Stimulated activated CD4-positive, alpha-beta T cell treated with anti-CD3 and anti-CD28 coated beads, Interleukin-1b, Interleukin-23, amount 100 ng/mL, for 1 hour (primary cell): ENCODE measurements at regions not wholly inside any gene's neighbourhood (a gene's known extent, or its start where the extent isn't known, plus 50 kb on each side); places are given as distances from the start of the nearest gene placed in this dataset.
"Not testable (repeated sequence)": the region's sequence is repeated elsewhere in the genome, so short reads cannot be mapped to it uniquely, and the experiment has no call there.

Experiments used
- DNase-seq, 2 donors: peaks; one replicate each; pipeline ENCODE4 v3.0.0-alpha.2; 2020; ENCODE audit warnings: low read depth in 2 of 2

GRCh38 chr16:29274055-29275035 lies 132.2 kb downstream of the NPIPB11 start:
- not testable (repeated sequence) for DNase-seq

DNA sequence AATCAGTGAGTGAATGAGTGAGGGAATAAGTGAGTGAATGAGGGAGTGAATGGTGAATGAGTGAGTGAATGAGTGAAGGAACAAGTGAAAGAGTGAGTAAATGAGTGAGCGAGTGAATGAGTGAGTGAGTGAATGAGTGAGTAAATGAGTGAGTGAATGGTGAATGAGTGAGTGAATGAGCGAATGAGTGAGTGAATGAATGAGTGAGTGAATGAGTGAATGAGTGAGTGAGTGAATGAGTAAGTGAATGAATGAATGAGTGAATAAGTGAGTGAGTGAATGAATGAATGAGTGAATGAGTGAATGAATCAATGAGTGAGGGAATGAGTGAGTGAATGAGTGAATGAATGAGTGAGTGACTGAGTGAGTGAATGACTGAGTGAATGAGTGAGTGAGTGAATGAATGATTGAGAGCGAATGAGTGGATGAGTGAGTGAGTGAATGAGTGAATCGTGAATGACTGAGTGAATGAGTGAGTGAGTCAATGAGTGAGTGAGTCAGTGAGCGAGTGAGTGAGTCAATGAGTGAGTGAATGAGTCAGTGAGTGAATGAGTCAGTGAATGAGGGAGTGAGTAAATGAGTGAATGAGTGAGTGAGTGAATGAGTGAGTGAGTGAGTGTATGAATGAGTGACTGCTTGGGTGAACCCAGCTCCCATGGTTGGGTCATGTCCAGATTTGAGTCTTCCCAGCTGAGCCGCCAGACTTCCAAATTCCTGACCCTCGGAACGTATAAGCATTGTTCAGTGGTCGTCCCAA lies 133.0 kb downstream of the NPIPB11 start:
- DNase-seq, result not testable (repeated sequence)

DNA sequence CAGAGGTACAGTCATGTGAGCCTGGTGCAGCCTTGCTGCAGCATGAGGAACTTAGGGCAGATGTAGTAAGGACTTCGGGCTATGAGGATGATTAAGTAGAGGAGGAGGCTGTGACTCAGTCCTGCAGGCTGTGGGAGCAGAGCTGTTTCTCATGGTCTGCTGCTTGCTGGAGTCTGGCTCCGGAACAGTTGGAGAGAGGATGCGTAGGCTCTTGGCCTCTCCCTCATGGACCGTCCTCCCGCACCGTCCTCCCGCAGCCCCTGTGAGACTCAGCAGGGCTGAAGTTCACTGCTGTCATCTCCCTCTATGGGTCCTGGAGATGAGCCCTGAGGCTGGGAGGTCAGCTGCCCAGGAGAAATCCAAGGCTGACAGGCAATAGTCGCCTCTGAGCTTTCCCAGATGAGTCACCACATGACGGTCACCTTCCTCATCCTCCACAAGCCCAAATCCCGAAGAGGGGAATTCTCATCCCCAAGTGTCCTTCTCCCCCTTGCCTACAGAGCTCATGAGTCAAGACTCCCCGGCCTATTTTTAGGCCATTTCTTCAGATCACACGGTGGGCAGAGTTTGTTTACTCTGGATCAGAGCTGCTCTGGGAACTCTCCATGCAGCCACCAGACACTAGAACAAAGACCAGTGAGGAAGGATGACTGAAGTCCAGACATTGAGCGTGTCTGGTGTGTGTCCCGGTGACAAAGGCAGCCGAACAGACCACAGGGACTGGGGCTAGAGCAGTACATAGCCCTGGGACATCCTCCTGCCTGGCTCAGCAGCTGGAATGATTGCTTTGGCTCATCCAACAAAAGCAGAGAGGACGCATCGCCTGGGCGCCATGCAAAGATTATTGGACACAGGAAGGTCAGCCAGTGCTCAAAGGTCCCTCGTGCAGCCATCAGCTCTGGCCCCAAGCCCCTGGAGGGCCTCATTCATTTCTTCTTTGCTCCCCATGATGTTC lies 134.5 kb downstream of the NPIPB11 start:
- DNase-seq, result not testable (repeated sequence)

- DNase-seq, result not testable (repeated sequence)
Measured at GRCh38 chr16:29270923-29271322, 135.6 kb downstream of the NPIPB11 start.

GRCh38 chr16:29270033-29270432 lies 136.5 kb downstream of the NPIPB11 start:
- not testable (repeated sequence) for DNase-seq

- not testable (repeated sequence) for DNase-seq
Measured at GRCh38 chr16:29269192-29269811, 137.2 kb downstream of the NPIPB11 start.

DNA sequence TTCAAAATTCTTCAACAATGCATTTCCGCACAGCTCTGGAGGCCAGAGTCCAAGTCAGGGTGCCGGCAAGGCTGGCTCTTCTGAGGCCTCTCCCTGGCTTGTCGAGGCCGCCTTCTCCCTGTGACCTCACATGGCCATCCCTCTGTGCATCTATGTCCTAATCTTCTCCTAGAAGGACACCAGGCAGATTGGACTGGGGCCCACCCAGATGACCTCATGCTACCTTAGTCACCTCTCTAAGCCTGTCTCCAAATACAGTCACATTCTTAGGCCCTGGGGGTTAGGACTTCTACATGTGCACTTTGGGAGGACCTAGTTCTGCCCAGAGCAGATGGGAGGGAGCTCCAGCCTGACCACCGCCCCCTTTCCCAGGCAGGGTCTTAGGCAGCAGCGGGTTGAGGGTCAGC lies 137.7 kb downstream of the NPIPB11 start:
- not testable (repeated sequence) for DNase-seq

DNA sequence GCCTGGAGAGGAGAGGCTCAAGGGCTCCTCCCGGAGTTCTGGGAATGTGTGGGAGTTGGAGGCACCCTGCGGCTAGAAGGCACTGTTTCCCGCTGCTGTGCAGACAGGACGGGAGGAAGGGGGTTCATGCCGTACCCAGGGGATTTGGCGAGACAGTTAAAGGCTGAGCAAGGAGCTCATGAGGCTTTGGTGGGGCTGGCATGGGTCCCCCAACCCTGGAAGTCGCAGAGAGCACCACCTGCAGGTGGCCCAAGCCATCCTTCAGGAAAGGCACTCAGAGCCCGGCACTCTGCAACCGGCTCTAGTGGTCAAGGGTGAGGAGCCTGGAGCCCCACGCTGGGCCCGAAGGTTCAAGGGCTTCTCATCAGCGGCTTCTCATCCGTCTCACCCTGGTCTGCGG lies 138.2 kb downstream of the NPIPB11 start:
- not testable (repeated sequence) for DNase-seq

- DNase-seq, result not testable (repeated sequence)
Measured at GRCh38 chr16:29267891-29268290, 138.6 kb downstream of the NPIPB11 start.

DNA sequence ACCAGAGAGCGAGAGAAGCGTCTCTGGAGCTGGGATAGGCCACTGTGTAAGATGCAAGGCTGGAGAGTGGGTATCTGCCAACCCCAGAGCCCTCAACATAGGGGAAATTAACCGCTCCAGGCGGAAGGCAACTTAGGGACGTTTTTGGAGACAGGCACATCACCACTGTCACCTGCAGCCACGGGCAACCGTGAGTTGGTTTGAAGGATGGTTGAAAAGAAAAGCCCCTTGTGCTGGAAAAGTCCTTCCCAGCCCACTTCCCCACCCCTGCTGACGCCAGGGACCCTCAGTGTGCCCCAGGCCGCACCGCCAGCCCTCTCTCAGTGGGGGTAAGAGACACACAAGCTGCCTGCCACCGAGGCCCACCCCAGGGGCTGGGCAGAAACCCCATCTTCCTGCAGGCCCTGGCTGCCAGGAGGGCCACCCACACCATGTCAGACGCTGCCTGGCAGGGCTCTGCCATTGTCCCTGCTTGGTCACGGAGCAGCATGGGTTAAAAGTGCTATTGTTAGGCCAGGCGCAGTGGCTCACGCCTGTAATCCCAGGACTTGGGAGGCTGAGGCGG lies 139.4 kb downstream of the NPIPB11 start:
- DNase-seq, result not testable (repeated sequence)

GRCh38 chr16:29266612-29267011 lies 139.9 kb downstream of the NPIPB11 start:
- not testable (repeated sequence) for DNase-seq

DNA sequence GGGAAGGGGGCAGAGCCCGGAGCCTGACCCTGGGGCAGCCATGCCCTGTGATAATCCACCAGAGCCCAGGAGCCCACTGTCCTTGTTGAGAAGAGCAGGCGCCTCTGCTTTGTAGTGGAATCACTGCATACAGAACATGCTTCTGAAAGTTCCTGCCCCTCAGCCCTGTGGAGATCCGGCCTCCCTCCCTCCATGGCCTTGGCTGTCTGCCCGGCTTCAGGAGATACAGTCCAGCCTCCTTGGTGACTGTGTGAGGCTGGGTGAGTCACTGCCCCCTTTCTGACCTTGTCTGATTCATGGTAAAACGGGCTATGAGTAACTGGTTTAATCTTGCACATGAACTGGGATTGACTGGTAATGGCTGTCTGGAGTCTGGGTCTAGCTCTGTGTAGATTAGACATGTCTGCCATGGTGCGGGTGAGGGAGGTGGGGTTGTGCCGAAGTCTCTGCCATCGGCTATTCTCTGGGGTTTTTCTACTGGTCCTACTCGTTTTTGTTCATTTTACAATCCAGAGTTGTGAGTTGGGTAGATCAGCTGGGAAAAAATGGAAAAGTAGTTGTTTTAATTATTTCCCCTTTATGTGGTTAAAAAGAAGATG lies 141.2 kb downstream of the NPIPB11 start:
- not testable (repeated sequence) for DNase-seq

- DNase-seq, result not testable (repeated sequence)
Measured at GRCh38 chr16:29264080-29264837, 142.3 kb downstream of the NPIPB11 start.

DNA sequence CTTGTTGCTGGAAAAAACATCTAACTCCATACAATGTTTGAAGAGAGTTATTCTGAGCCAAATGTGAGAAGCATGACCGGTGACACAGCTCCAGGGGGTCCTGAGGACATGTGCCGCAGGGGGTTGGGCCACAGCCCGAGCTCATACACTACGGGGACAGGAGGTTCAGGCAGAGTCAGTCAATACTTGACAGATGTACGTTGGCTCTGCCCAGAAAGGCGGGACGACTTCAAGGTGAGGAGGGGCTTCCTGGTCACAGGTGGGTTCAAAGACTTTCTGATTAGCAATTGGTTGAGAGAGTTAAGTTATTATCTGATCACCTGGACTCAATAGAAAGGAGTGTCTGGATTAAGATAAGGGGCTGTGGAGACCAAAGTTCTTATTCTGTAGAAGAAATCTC lies 143.8 kb downstream of the NPIPB11 start:
- DNase-seq, result not testable (repeated sequence)

DNA sequence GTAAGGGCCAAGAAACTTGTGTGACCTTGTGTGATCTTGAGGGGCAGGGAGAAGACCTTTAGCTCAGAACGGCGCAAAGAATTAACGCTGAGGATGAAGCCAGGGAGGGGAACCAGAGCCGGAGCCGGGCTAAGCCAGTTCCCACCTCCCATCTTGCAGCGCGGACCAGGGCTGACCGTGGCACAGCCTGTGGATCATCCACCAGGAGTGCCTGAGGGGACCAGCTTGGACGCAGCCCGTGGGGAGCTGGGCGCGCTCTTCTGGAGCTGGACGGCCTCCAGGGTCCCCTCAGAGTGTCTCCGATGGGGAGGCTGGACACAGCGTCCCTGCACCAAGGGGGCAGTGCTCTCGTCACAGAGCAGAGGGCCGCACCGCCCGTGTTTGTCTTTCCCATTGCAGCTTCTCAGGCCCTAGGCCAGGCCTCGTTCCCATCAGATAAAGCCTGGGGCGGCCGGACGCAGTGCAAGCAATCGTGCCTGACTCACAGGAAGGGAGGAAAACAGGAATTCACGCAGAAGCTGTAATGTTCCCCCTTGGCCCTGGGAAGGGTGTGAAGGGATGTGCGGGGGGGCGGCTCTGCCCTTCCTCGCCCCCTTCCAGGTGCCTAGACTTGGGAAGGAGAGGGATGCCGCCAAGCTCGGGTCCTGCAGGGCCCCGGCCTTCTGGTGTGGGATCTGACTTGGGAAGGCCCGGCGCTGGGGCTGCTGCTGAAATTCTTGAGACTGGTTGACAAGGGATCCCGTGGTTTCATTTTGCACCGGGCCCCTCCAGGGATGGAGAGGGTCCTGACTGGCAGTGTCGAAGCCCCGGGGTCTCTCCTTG lies 144.9 kb downstream of the NPIPB11 start:
- not testable (repeated sequence) for DNase-seq

DNA sequence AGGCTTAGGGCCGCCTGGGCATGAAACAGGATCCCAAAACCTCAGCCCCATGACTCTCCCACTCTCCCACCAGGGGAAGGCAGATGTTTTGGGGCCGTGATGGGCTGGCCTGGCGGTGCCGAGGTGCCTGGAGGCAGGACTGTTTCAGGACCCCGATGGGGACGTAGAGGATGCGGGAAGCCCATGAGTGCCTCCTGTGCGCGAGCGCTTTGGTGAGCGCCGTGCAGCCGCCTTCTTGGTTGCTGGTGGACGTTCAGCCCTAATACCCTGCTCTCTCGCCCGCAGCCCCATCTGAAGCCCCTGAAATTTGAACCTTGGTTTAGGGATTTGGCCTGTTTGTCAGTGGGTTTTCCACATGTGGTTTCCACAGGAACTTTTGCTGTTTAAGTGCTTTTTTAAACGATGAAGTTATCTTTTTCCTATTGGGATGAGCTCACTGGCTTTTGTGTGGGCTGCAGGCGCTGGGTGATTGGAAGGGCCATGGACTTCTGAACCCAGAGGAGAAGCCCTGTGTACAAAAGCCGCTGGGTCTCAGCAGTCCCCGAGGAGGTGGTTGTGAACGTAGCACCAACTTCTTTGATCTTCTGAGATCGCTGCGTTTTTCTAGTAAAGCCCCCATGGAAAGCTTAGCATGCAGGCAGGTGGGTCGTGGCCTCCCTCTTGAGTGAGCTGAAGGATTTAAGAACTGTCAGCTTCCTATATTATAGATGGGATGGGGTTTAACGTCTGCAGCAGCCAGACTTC lies 145.7 kb downstream of the NPIPB11 start:
- not testable (repeated sequence) for DNase-seq

DNA sequence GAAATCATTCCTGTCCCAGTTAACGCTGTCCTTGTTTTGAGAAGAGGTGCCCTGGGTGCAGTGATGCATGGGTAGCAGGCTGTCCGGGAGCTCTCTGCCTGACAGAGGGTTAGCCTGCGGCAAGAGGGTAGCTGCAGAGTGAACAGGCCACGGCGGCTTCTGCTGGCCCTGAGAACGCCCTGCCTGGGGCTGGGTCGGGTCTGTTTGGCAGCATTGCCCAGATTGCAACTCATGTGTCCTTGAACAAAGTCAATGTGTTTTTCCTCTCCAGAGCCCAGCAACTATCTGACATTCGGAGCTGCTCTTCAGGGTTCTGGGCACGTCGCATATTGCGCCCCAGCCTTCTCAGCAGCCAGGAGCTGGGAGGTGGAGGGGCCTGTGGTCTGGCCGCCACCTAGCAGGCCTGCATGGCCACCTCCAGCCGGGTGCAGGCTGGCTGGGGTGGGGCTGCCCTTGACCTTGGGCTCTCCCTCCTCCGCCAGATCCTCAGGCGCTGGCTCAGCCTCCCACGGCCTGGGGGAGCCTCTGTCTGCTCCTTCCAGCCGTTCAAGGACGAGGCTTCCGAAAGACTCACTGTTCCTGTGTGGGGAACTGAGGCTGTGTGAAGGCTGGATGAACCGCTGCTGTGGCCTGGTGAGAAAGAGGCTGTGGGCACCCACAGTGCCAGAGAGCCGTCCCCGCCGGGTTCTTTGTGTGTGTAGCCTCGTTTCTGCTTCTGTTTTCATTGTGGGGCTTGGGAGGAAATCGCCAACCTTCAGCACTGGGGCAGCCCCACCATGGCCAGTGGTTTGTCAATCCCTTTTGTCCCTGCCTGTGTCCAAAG lies 146.7 kb downstream of the NPIPB11 start:
- DNase-seq, result not testable (repeated sequence)
